ENCODE measurements at regions not wholly inside any gene's neighbourhood (a gene's known extent, or its start where the extent isn't known, plus 50 kb on each side); places are given as distances from the start of the nearest gene placed in this dataset.

DNA sequence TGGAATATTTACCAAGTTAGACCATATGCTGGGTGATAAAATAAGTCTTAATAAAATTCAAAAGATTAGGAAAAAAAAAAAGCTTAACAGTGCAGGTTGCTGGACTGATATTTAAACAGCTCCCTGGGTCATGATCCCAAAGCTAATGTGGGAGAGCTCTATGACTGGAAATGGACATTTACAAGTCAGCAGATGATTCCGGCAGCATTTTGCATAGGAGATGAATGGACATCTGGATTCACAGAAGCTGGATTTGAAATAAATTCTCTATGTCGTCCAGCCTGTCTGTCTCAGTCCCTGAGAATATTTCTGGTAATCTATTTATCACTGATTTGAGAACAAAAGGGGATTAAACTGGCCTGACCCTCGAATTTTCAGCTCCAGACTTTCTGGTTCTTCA, 52.3 kb upstream of the KLHL25 start:
- no peak for DNase-seq

- no peak for DNase-seq
Measured at GRCh38 chr15:85849946-85850345, 55.2 kb upstream of the KLHL25 start.

DNA sequence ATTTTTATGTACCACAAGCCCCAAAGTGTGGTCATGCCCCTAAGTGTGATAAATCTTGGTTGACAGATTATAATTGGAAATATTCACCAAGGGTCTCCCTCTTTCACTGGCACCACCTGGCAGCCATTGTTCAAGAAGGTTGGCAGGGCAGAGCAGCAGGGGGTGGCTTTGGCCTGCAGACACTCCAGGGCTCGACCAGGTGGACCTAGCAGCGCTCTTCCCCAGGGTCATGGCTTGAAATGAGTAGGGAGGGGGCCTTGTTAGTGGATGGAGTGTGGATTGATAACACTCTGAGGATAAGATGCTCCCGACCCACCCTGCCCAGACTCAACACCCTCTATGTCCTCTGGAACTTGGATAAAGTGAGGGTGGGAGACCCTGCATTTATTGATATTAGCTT, 58.2 kb upstream of the KLHL25 start:
- no peak for DNase-seq

- DNase-seq = peak; percentile 67
Measured at GRCh38 chr15:85854345-85855097, 59.8 kb upstream of the KLHL25 start.

GRCh38 chr15:85858586-85859375, 64.1 kb upstream of the KLHL25 start:
- DNase-seq = peak; percentile 48

DNA sequence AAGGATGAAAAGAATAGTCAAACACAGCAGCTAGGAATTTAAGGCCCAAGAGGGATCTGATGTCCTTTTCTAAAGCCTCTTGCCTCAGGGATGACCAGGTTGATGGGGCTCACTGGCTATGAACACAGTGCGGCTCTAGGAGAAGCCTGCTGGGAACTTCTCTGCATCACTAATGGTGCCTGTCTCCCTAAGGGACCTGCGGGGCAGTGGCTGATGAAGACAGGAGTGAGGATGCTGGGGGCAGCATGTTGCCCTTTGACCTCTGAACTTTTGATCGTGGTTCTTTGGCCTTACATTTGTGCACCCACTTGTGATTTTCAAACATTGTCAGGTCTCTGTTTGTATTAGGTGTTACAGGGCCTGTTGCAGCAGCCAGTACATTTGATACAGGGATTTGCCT, 64.9 kb upstream of the KLHL25 start:
- no peak for DNase-seq

- no peak for DNase-seq
Measured at GRCh38 chr15:85860394-85861161, 65.9 kb upstream of the KLHL25 start.

DNA sequence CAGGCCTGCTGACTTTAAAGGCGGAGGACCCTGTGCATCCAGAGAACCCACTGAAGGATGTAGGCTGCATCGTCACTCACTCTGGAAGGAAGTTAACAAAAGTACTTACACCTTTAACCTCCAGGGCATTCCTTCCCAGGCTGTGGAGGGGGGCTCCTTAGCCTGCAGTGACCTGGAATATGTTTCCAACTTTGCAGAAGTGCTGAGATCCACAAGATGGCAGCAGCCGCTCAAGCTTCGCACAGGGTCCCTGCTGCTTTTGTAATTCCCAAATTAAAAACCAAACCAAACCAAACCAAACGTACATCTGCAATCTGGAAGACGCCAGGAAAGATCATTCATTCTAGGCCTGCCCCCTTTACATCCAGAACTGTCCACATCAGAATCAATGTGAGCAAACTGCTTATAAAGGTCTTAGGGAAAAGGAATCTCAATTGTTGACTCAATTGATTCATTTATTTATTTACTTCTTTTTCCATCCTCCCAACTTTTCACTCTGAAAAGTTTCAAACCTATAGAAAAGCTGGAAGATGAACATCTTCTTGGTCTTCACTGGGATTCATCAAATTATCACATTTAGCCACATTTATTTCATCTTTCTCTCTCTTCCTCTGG, 70.5 kb upstream of the KLHL25 start:
- peak; percentile 58 for DNase-seq

DNA sequence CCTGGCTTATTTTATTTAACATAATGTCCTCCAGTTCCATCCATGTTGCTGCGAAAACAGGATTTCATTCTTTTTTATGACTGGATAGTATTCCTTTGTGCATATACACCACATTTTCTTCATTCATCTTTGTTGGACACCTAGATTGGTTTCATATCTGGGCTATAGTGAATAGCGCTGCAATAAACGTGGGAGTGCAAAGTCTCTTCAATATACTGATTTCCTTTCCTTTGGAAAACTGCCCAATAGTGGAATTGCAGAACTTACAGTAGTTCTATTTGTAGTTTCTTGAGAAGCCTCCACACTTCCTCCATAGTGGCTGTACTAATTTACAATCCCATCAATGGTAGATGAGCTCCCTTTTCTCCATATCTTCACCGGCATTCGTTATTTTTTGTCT, 72.5 kb upstream of the KLHL25 start:
- no peak for DNase-seq

DNA sequence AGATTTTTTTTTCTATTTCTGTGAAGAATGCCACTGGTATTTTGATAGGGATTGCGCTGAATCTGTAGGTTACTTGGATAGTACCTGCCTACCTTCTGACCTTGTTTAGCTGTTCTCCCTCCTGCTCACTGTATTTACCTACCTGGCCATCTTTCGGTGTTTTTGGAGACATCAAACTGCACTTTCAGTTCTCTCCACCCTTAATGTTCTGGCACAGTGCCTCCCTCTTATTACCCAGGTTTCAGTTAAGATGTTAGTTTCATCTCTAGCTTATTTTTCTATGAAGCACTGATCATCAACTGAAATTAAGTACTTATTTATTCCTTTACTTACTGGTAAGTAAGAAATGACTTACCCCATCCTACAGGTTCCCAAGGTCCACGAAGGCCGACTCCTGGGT, 74.4 kb upstream of the KLHL25 start:
- no peak for DNase-seq

DNA sequence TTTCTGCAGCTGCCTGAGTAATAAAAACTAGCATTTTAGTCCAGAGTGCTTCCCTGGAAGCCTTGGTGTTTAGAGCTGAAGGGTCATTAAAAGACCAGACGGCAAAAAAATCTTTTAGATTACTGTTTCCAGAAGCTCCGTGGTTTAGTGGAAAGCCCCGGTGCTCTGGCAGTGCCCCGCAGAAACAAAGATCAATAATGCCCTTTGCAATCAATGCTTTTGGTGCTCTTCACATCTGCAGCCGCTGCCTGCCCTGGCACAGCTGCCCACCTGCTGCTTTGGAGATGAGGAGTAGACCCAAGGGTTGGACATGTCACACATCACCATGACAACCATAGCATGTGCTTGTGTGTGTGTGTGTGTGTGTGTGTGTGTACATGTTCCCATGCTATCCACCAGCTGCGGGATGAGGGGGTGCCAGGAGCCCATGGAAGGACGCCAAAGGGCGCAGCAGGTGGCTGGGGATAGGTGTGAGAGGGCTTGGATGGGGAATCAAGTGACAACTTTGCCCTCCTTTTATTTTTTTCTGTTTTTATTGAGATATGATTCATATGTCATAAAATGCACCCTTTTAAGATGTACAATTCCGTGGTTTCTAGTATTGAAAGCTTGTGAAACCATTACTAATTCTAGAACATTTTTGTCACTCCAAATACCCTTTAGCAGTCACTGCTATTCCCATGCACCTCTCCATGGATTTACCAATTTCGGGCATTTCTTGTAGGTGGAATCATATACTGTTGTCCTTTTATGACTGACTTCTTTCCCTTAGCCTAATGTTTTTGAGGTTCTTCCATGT, 75.7 kb upstream of the KLHL25 start:
- DNase-seq = no peak

DNA sequence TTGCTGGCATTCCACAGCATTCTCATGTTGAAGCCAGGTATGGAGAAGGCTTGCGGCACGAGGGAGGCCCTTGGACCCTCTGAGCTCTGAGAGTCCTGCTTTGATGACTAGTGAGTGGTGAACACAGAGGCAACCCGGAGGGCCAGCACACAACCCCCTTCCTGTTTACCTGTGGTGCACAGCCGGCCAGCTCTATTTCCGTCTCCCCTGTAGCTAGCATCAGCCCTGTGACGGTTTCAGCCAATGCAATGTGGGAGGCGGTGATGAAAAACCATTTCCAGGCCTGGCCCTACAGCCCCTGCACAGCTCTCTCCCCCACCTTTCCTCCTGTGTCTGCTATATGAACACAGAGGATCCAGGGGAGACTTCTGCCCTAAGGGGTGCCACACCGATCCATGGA, 76.8 kb upstream of the KLHL25 start:
- DNase-seq = no peak

DNA sequence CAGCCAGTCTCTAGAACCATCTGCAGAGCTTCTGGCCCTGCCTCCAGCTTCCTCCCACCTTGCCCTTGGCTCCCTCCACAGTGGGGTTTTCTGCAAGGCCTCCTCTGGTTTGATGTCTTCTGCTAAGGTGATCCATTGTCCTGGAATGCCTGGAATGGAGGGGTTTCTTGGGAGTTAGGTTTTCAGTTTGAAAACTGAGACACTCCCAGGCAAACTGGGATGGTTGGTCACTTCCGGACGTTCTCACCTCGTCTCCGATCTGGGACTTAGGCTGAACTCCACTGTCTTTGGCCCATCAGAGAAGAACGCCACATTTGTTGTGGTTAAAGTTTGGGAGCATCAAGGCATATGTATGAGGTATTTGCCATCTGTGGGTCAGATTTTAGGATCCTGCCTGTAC, 77.4 kb upstream of the KLHL25 start:
- DNase-seq = no peak

DNA sequence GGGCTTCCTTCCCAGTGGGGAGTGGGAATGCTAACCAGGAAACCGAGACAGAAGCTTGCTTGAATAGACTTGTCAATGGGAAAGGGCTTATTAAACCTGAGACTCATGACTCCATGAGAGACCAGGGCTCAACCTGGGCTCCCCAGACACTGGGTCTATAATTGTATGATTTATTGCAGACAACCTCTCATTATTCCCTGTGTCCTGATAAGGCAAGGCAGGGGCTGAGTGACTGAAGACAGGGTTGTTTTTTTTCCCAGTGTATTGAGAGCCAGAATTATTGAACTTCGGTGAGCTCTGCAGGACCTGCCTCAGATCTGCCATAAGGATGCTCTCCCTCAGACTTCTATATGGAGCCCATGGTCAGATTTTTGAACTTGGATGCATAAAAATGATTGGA, 79.5 kb upstream of the KLHL25 start:
- no peak for DNase-seq

GRCh38 chr15:85875756-85876155, 81.0 kb upstream of the KLHL25 start:
- DNase-seq = no peak

DNA sequence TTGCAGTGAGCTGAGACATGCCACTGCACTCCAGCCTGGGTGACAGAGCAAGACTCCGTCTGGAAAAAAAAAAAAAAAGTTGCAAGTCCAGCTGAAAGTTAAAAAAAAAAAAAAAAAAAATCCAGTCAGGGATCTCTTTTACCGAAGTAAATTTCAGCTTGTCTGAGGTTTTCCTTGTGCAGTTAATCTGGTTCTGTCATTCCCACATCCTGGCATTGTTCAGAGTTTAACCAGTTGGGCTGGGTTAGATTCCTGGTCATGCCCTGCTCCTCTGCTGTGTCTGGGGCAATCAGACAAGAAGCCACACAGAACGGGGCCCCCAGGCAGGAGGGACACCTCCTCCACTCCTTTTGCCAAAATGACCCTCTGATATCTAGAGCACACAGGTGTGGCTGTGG, 84.1 kb upstream of the KLHL25 start:
- DNase-seq = no peak

- no peak for DNase-seq
Measured at GRCh38 chr15:85879334-85880163, 84.8 kb upstream of the KLHL25 start.

- no peak for DNase-seq
Measured at GRCh38 chr15:85880501-85881190, 85.9 kb upstream of the KLHL25 start.

DNA sequence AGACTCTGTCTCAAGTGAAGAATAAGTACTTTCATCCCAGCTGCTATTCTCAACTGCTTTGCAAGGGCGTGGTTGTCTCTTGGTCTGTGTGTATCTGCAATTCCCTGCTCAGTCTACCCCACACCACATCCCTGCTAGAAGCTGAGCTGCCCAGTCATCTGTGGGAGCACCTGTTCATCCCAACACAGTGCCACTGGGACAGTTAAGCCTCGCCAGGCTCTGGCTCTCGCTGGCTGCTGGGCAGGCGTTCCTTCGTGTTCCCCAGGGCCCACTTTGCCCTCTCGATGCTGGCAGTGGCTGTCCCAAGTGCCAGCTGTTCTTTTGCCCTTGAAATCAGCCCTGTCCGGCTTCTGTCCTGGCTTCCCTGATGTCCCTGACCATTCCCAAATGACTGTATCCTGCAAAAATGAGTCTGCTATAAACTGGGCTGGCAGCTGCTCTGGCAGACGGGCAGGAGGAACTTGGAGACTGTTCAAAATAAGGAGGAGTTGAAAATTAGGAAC, 91.6 kb upstream of the KLHL25 start:
- peak; percentile 52 for DNase-seq

- DNase-seq = no peak
Measured at GRCh38 chr15:85889956-85890619, 95.4 kb upstream of the KLHL25 start.
